ENCODE measurements at regions not wholly inside any gene's neighbourhood (a gene's known extent, or its start where the extent isn't known, plus 50 kb on each side); places are given as distances from the start of the nearest gene placed in this dataset.

- no peak overlapping the region for H3K4me3 ChIP-seq
- no peaks in the 10 kb centered on the region for H3K4me1 ChIP-seq (ENCODE audit: insufficient read depth)
- ATAC-seq (no peak), DNase-seq (ENCODE audit: low spot score) (no peak)
- H3K79me2 ChIP-seq (replicated peaks; ENCODE audit: insufficient read depth) = no peaks in the 10 kb centered on the region
- H3K27me3 ChIP-seq (ENCODE audit: insufficient read depth) = no peaks in the 10 kb centered on the region
- Mint-ChIP-seq H3K36me3 (ENCODE audit: low read depth) (no peaks in the 10 kb centered on the region), H3K4me3 (no peak overlapping the region), H3K27me3 (ENCODE audit: insufficient read depth, low read depth, poor library complexity) (peaks cover 19% of the 10 kb centered on the region), H3K27ac (no peak overlapping the region), H3K4me1 (no peaks in the 10 kb centered on the region), H3K9me3 (no peaks in the 10 kb centered on the region)
- H3K36me3 ChIP-seq (ENCODE audit: insufficient read depth) = no peaks in the 10 kb centered on the region
- no peak overlapping the region for H2AFZ ChIP-seq
- no peak overlapping the region for H3K4me2 ChIP-seq
- H3K27ac ChIP-seq (ENCODE audit: low read depth) = no peak overlapping the region
- H3F3A ChIP-seq (replicated peaks; ENCODE audit: low read depth) = no peaks in the 10 kb centered on the region
- H4K20me1 ChIP-seq (replicated peaks; ENCODE audit: insufficient read depth) = no peaks in the 10 kb centered on the region
- no peaks in the 10 kb centered on the region for H3K9me2 ChIP-seq (ENCODE audit: insufficient read depth)
- TF ChIP-seq ZNF114 (CRISPR knock-in tag; IDR thresholded peaks at IDR 0.05) (no peak), JUNB (IDR thresholded peaks at IDR 0.05; ENCODE audit: unreplicated experiment) (no peak), EZH2 (IDR thresholded peaks at IDR 0.05; ENCODE audit: low read depth, unreplicated experiment) (no peak)
- TF ChIP-seq, protein P1, sequence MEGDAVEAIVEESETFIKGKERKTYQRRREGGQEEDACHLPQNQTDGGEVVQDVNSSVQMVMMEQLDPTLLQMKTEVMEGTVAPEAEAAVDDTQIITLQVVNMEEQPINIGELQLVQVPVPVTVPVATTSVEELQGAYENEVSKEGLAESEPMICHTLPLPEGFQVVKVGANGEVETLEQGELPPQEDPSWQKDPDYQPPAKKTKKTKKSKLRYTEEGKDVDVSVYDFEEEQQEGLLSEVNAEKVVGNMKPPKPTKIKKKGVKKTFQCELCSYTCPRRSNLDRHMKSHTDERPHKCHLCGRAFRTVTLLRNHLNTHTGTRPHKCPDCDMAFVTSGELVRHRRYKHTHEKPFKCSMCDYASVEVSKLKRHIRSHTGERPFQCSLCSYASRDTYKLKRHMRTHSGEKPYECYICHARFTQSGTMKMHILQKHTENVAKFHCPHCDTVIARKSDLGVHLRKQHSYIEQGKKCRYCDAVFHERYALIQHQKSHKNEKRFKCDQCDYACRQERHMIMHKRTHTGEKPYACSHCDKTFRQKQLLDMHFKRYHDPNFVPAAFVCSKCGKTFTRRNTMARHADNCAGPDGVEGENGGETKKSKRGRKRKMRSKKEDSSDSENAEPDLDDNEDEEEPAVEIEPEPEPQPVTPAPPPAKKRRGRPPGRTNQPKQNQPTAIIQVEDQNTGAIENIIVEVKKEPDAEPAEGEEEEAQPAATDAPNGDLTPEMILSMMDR (conservative IDR thresholded peaks at IDR 0.05; ENCODE audit: low read depth in 2 of 2) = no peak
- TF ChIP-seq, protein P2, sequence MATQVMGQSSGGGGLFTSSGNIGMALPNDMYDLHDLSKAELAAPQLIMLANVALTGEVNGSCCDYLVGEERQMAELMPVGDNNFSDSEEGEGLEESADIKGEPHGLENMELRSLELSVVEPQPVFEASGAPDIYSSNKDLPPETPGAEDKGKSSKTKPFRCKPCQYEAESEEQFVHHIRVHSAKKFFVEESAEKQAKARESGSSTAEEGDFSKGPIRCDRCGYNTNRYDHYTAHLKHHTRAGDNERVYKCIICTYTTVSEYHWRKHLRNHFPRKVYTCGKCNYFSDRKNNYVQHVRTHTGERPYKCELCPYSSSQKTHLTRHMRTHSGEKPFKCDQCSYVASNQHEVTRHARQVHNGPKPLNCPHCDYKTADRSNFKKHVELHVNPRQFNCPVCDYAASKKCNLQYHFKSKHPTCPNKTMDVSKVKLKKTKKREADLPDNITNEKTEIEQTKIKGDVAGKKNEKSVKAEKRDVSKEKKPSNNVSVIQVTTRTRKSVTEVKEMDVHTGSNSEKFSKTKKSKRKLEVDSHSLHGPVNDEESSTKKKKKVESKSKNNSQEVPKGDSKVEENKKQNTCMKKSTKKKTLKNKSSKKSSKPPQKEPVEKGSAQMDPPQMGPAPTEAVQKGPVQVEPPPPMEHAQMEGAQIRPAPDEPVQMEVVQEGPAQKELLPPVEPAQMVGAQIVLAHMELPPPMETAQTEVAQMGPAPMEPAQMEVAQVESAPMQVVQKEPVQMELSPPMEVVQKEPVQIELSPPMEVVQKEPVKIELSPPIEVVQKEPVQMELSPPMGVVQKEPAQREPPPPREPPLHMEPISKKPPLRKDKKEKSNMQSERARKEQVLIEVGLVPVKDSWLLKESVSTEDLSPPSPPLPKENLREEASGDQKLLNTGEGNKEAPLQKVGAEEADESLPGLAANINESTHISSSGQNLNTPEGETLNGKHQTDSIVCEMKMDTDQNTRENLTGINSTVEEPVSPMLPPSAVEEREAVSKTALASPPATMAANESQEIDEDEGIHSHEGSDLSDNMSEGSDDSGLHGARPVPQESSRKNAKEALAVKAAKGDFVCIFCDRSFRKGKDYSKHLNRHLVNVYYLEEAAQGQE (IDR thresholded peaks at IDR 0.05; ENCODE audit: unreplicated experiment) = no peak
Observed at GRCh38 chr3:127102587-127102986, 90.3 kb upstream of the PRR23E start.

DNA sequence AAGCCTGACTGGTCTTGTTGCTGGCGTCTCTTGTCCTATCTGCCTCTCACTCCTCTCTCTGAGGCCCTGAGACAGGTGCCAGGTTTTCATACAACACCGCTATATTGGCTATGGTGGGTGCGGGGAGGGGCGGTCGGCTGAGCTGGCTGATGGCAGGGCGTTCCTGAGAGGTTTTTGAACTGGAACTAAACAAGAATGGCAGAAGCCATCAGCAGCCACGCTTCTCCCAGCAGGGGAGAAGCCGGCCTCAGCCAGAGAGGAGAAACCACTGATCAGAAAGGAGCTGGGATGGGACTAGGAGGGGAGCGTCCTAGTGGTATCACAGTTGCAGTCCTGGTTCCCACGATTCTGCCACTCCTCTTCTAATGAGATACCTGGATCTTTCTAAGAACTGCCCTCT lies 89.9 kb upstream of the PRR23E start:
- Histone ChIP-seq H4K20me1 (replicated peaks; ENCODE audit: insufficient read depth) (no peaks in the 10 kb centered on the region), H3K79me2 (replicated peaks; ENCODE audit: insufficient read depth) (no peaks in the 10 kb centered on the region), H3K4me1 (ENCODE audit: insufficient read depth) (no peaks in the 10 kb centered on the region), H3K27ac (ENCODE audit: low read depth) (no peak overlapping the region), H3K27me3 (ENCODE audit: insufficient read depth) (no peaks in the 10 kb centered on the region), H3K9me2 (ENCODE audit: insufficient read depth) (no peaks in the 10 kb centered on the region), H3K36me3 (ENCODE audit: insufficient read depth) (no peaks in the 10 kb centered on the region), H3K4me3 (no peak overlapping the region), H3F3A (replicated peaks; ENCODE audit: low read depth) (no peaks in the 10 kb centered on the region), H3K4me2 (no peak overlapping the region), H2AFZ (no peak overlapping the region)
- Mint-ChIP-seq H3K27me3 (ENCODE audit: insufficient read depth, low read depth, poor library complexity) (peaks cover 17% of the 10 kb centered on the region), H3K4me3 (no peak overlapping the region), H3K36me3 (ENCODE audit: low read depth) (no peaks in the 10 kb centered on the region), H3K4me1 (no peaks in the 10 kb centered on the region), H3K9me3 (no peaks in the 10 kb centered on the region), H3K27ac (no peak overlapping the region)
- ATAC-seq = no peak
- DNase-seq (ENCODE audit: low spot score) = no peak
- no peak for TF ChIP-seq EZH2 (IDR thresholded peaks at IDR 0.05; ENCODE audit: low read depth, unreplicated experiment)
- TF ChIP-seq, protein P3, sequence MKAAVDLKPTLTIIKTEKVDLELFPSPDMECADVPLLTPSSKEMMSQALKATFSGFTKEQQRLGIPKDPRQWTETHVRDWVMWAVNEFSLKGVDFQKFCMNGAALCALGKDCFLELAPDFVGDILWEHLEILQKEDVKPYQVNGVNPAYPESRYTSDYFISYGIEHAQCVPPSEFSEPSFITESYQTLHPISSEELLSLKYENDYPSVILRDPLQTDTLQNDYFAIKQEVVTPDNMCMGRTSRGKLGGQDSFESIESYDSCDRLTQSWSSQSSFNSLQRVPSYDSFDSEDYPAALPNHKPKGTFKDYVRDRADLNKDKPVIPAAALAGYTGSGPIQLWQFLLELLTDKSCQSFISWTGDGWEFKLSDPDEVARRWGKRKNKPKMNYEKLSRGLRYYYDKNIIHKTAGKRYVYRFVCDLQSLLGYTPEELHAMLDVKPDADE (IDR thresholded peaks at IDR 0.05) = no peak
- TF ChIP-seq EZH2phosphoT487 (IDR thresholded peaks at IDR 0.05; ENCODE audit: unreplicated experiment) = no peak
- TF ChIP-seq ZNF331 (CRISPR knock-in tag; IDR thresholded peaks at IDR 0.05; ENCODE audit: low read depth) = no peak
- TF ChIP-seq, protein P1 (conservative IDR thresholded peaks at IDR 0.05; ENCODE audit: low read depth in 2 of 2) = no peak
- no peak for TF ChIP-seq POLR2AphosphoS5 (IDR thresholded peaks at IDR 0.05; ENCODE audit: low read depth)

Data from GM23338 (cell line).